HG03097 (cell line): ENCODE measurements at regions not wholly inside any gene's neighbourhood (a gene's known extent, or its start where the extent isn't known, plus 50 kb on each side); places are given as distances from the start of the nearest gene placed in this dataset.

Experiments
- ATAC-seq: cut with Tn5 transposase; IDR thresholded peaks from one replicate; pipeline ENCODE4 v1.9.1; 2021; ENCODE audit not compliant: unreplicated experiment, low FRiP score

DNA sequence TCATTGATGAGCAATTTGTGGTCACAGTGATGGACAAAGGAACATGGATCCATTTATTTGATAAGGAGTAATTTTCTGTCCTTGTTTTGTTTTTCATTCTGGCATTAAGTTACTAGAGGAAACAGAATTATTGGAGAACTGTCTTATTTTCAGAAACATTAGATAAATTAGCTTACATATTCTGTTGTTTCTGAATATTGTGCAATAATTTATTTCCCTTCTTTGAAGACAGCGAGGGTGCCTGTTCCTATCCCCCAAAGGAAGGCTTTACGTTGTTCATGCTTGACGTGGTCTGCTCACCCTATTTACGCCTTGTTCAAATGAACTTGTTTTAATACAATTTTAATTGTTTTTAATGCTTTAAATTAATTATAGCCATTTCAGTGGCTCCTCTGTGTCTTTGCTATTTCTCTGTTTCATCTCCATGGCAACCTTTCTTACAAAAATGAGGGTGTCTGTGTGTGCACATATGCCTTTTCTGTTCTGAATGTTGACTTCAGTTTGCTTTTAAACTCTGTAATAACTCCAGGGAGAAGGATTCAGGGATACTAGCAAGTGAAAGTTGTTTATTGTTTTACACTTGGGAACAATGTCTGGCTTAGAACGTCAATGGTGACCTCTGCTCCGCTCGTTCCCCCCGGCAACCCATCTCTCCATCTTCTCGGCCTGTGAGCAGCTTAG is 138.3 kb upstream of the PLET1 start:
- no peak for ATAC-seq

GRCh38 chr11:112400476-112401014 is 139.9 kb upstream of the PLET1 start:
- no peak for ATAC-seq

GRCh38 chr11:112401036-112401769 is 140.5 kb upstream of the PLET1 start:
- no peak for ATAC-seq

GRCh38 chr11:112403432-112403831 is 142.8 kb upstream of the PLET1 start:
- ATAC-seq = no peak

GRCh38 chr11:112404112-112404511 is 143.5 kb upstream of the PLET1 start:
- no peak for ATAC-seq

- no peak for ATAC-seq
Measured at GRCh38 chr11:112408517-112408916, 147.9 kb upstream of the PLET1 start.

GRCh38 chr11:112410325-112410724 is 149.7 kb upstream of the PLET1 start:
- no peak for ATAC-seq

- ATAC-seq = no peak
Measured at GRCh38 chr11:112412383-112412782, 151.7 kb upstream of the PLET1 start.

DNA sequence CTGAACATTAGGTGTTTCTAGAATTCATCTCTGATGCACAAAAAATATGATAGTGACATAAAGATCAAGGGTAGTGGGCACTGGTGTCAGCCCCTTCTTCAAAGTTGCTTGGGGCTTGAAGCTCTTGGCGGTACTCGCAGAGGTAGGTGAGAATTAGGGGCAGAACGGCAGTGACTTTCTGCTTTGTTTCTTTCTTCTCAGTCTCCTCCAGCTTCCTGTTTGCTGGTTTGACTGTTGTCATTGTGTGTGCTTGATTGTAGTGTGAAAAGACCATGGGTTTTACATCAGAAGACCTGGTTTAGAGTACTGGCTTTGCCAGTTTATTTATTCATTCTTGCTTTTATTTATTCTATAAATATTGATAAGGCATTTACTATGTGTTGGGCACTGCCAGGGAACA is 156.7 kb upstream of the PLET1 start:
- ATAC-seq = no peak

DNA sequence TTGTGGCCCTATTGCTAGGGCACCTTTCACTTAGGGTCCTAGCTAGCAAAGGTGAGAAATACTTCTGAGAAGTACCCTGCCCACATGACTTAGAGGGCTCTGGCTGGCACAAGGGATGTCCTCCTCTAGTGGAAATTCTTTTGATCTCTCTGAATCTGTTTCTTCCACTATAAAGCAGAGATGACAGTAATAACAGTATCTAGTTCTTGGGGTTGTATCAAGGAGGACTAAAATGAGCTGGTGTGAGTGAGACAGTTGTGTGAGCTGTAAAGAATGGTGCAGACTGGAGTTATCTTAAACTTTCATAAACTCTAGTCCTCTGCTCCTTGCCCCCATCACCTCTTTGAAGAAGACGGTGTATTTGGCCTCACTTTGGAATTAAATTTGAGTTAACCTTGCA is 157.8 kb upstream of the PLET1 start:
- ATAC-seq = no peak

GRCh38 chr11:112421879-112422278 is 161.2 kb upstream of the PLET1 start:
- ATAC-seq = no peak

GRCh38 chr11:112425121-112425520 is 164.5 kb upstream of the PLET1 start:
- no peak for ATAC-seq

- ATAC-seq = no peak
Measured at GRCh38 chr11:112437096-112437495, 176.4 kb upstream of the PLET1 start.

DNA sequence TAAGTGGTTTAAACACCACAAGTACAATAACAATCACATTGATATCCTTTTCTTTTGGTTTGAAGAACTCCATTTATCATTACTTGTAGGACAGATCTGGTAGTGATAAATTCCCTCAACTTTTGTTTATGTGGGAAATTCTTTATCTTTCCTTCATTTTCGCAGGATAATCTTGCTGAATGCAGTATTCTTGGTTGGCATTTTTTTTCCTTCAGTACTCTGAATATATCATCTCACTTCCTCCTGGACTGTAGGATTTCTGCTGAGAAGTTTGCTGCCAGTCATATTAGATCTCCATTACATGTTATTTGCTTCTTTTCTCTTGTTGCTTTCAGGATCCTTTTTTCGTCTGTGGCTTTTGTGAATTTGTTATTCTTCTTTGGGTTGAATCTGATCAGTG is 179.0 kb upstream of the PLET1 start:
- no peak for ATAC-seq

DNA sequence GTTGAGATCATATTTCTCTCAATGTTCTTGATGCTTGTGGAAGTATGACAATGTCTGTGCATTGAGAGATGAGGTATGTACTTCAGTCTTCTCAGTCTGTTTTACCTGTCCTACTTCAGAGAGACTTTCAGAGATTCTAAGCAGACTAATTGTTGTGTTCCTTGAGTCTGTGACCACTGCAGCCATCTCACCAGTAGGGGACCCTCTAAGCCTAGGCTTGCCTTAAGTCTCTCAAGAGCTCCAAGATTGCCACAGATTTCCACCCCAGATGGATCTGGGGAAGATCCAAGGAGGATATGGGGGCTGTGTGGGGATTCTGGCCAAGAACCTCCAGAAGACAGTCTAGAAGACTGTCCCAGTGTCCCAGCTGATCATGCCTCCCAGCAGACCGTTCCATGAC is 179.9 kb upstream of the PLET1 start:
- ATAC-seq = no peak

- ATAC-seq = no peak
Measured at GRCh38 chr11:112448168-112448567, 187.5 kb upstream of the PLET1 start.

GRCh38 chr11:112448806-112449205 is 188.1 kb upstream of the PLET1 start:
- ATAC-seq = no peak

GRCh38 chr11:112451250-112451649 is 190.6 kb upstream of the PLET1 start:
- ATAC-seq = no peak

DNA sequence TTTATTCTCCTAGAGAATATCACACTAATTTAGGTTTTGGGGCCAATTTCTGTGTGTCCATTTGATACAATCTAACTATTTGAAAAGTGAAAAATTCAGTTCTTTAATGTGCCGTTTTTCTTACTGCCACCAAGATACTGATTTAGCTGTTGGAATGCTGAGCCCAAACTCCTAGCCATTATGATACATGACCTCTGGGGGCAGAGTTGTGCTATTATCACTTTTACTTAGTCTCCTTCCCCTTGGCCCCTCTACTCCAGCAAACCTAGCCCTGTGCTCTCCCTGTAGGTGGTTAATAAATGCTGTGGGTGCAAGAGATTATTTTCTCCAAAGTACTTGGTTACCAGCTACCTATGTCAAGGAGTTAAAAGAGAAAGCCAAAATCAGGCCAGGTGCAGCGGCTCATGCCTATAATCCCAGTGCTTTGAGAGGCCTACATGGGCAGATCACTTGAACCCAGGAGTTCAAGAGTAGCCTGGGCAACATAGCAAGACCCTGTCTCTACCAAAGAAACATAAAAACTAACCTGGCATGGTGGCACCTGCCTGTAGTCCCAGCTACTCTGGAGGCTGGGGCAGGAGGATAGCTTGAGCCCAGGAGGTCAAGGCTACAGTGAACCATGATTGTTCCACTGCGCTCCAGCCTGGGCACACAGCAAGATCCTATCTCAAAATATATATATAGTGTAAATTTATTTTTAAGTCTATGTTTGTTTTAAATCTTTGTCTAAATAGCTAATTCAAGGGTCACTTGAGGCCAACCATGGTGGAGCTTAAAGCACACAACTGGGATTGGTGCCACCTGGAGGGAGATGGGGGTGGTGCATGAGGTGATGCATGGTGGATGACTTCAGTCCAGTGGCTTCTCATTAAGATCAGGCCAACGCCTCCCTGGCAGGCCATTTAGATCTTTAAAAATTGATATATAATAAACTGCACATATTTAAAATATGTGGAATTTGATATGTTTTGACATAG is 193.2 kb upstream of the PLET1 start:
- no peak for ATAC-seq

GRCh38 chr11:112454841-112455240 is 194.2 kb upstream of the PLET1 start:
- ATAC-seq = no peak

GRCh38 chr11:112455791-112456190 is 195.1 kb upstream of the PLET1 start:
- ATAC-seq = no peak
